Psoas muscle (tissue), 7 donors: ENCODE measurements at regions not wholly inside any gene's neighbourhood (a gene's known extent, or its start where the extent isn't known, plus 50 kb on each side); places are given as distances from the start of the nearest gene placed in this dataset.
A peak's percentile ranks its signal among the peaks of the same experiment; 100 is the strongest.

Source experiments
- ATAC-seq, 4 donors: fragments of 200-7000 bp; cut with Tn5 transposase; one replicate each; pipeline ENCODE4 v1.9.1; 2020; ENCODE audit warnings: moderate library complexity in 3 of 4, mild to moderate bottlenecking in 2 of 4
- DNase-seq, 2 donors: peaks; one replicate each; pipeline ENCODE4 v3.0.0-alpha.2; 2020
- H3K27ac ChIP-seq: fragments of 200-600 bp; one replicate; pipeline ENCODE4 v1.8.0; 2022
- H3K27me3 ChIP-seq, 3 donors: fragments of 200-600 bp in 1 of 3; one replicate each; pipeline versions ENCODE4 v1.6.1 to v1.8.0; 2013 to 2022; ENCODE audit warnings: low read length in 2 of 3, mild to moderate bottlenecking in 2 of 3, moderate library complexity in 1 of 3; ENCODE audit not compliant: insufficient read depth in 3 of 3
- H3K36me3 ChIP-seq, 2 donors: fragments of 200-600 bp in 1 of 2; one replicate each; pipeline versions ENCODE4 v1.6.1 to v1.8.0; 2013 to 2022; ENCODE audit warnings: low read depth in 1 of 2, mild to moderate bottlenecking in 1 of 2, moderate library complexity in 1 of 2; ENCODE audit not compliant: insufficient read depth in 1 of 2
- H3K4me1 ChIP-seq: fragments of 200-600 bp; one replicate; pipeline ENCODE4 v1.8.0; 2022
- H3K4me3 ChIP-seq: fragments of 200-600 bp; one replicate; pipeline ENCODE4 v1.8.0; 2022; ENCODE audit warnings: mild to moderate bottlenecking
- H3K9me3 ChIP-seq: fragments of 200-600 bp; one replicate; pipeline ENCODE4 v1.8.0; 2022
- CTCF ChIP-seq: fragments of 200-600 bp; IDR thresholded peaks from one replicate; pipeline ENCODE4 v1.8.0; 2022; ENCODE audit warnings: antibody characterized with exemption
- WGBS, 3 donors: extraction: QIAGEN DNeasy Blood & Tissue Kit; methylation state at CpG; one replicate each; pipeline versions ENCODE4 v1.1.6 to v1.1.7; 2013; 5-methylcytosine and 5-hydroxymethylcytosine counted together
- intact Hi-C, 2 donors: fragments of 100-400 bp; cut with DNase I; formaldehyde crosslinking; loops; one replicate each; pipeline versions ENCODE4 v1.11.0 to v1.14.2; 2022
- donor health status: healthy with polysubstance abuse.
- donor health status: DM: no; HTN: no; CAD: no; lungs with moderate emphysema.
- donor health status: Bipolar disorder and iron deficiency.
- donor health status: healthy.
- donor health status: DM: yes; HTN: yes; CAD: no.
- donor health status: DM: no; HTN: no; CAD: no.
- donor health status: DM: yes; HTN: yes; CAD: no.

GRCh38 chr1:164225011-164225410 is 334.0 kb upstream of the PBX1 start:
- ATAC-seq (no peak), DNase-seq (no peak)
- no peak overlapping the region for H3K4me3 ChIP-seq
- H3K27ac ChIP-seq: no peak overlapping the region
- no peaks in the 10 kb centered on the region for H3K36me3 ChIP-seq
- no peaks in the 10 kb centered on the region for H3K27me3 ChIP-seq
- intact Hi-C loops: no loop called here
- H3K4me1 ChIP-seq: no peaks in the 10 kb centered on the region
- WGBS, 3 donors: 82 to 84% (median 83%) methylated on average over 2 of the region's 2 CpGs
- H3K9me3 ChIP-seq: no peaks in the 10 kb centered on the region
- TF ChIP-seq CTCF: no peak

GRCh38 chr1:164226977-164227376 is 332.0 kb upstream of the PBX1 start:
- Histone ChIP-seq H3K9me3 (no peaks in the 10 kb centered on the region), H3K27ac (no peak overlapping the region)
- 82 to 89% (median 85%) methylated on average over 4 of the region's 4 CpGs for WGBS, 3 donors

GRCh38 chr1:164228928-164229327 is 330.1 kb upstream of the PBX1 start:
- H3K4me3 ChIP-seq: no peak overlapping the region
- no peak for ATAC-seq
- H3K9me3 ChIP-seq: no peaks in the 10 kb centered on the region
- H3K36me3 ChIP-seq: no peaks in the 10 kb centered on the region
- intact Hi-C loops: no loop called here
- no peak overlapping the region for H3K27ac ChIP-seq
- DNase-seq: no peak
- H3K4me1 ChIP-seq: no peaks in the 10 kb centered on the region
- 34 to 52% (median 51%) methylated on average over 6 of the region's 6 CpGs for WGBS, 3 donors
- no peak for TF ChIP-seq CTCF
- H3K27me3 ChIP-seq: no peaks in the 10 kb centered on the region

More at GRCh38 chr1:164226977-164227376, 332.0 kb upstream of the PBX1 start:
- intact Hi-C loops: no loop called here
- DNase-seq: no peak
- Histone ChIP-seq H3K27me3 (no peaks in the 10 kb centered on the region), H3K4me3 (no peak overlapping the region), H3K36me3 (no peaks in the 10 kb centered on the region), H3K4me1 (no peaks in the 10 kb centered on the region)
- ATAC-seq: no peak
- TF ChIP-seq CTCF: no peak

GRCh38 chr1:164233149-164233548 is 325.8 kb upstream of the PBX1 start:
- H3K27ac ChIP-seq: no peak overlapping the region
- no peaks in the 10 kb centered on the region for H3K36me3 ChIP-seq
- TF ChIP-seq CTCF: no peak
- DNase-seq: no peak
- H3K9me3 ChIP-seq: no peaks in the 10 kb centered on the region
- no peak overlapping the region for H3K4me3 ChIP-seq
- H3K27me3 ChIP-seq: no peaks in the 10 kb centered on the region
- ATAC-seq: no peak
- no peaks in the 10 kb centered on the region for H3K4me1 ChIP-seq
- WGBS, 3 donors: 82 to 84% (median 84%) methylated on average over 3 of the region's 3 CpGs
- intact Hi-C loops: no loop called here

GRCh38 chr1:164240081-164240480 is 318.9 kb upstream of the PBX1 start:
- peak in 1 of 4 donors; percentile 60 for ATAC-seq
- H3K27ac ChIP-seq: no peak overlapping the region
- 36 to 64% (median 56%) methylated on average over 4 of the region's 4 CpGs for WGBS, 3 donors
- H3K4me1 ChIP-seq: no peaks in the 10 kb centered on the region
- TF ChIP-seq CTCF: no peak
- intact Hi-C loops: no loop called here
- H3K9me3 ChIP-seq: no peaks in the 10 kb centered on the region
- DNase-seq: no peak
- no peaks in the 10 kb centered on the region for H3K36me3 ChIP-seq
- H3K4me3 ChIP-seq: no peak overlapping the region
- no peaks in the 10 kb centered on the region for H3K27me3 ChIP-seq
